ENCODE measurements at regions not wholly inside any gene's neighbourhood (a gene's known extent, or its start where the extent isn't known, plus 50 kb on each side); places are given as distances from the start of the nearest gene placed in this dataset.

DNA sequence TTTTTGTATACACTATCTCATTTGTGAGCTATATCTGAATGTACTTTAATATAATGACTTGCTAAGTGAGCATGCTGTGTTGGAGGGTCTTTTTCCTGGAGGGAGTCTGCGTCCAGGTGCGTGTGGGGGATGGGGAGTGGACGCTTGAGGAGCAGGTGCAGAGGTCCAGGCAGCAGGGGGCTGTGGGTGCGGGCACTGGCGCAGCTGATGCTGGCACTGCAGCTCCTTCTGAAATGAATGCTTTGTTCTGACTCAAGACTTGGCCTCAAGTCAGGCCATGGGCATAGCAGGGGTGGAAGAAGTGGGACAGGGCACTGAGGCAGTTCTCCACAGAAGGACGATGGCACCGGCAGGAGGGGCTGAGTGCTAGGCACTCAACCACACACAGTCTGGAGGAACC, 165.7 kb upstream of the IRX1 start:
- no peak for DNase-seq (ENCODE audit: low read depth, low spot score)
- intact Hi-C loops (cut with micrococcal nuclease; ENCODE audit: unreplicated experiment) = no loop called here
- TF ChIP-seq, protein P1, sequence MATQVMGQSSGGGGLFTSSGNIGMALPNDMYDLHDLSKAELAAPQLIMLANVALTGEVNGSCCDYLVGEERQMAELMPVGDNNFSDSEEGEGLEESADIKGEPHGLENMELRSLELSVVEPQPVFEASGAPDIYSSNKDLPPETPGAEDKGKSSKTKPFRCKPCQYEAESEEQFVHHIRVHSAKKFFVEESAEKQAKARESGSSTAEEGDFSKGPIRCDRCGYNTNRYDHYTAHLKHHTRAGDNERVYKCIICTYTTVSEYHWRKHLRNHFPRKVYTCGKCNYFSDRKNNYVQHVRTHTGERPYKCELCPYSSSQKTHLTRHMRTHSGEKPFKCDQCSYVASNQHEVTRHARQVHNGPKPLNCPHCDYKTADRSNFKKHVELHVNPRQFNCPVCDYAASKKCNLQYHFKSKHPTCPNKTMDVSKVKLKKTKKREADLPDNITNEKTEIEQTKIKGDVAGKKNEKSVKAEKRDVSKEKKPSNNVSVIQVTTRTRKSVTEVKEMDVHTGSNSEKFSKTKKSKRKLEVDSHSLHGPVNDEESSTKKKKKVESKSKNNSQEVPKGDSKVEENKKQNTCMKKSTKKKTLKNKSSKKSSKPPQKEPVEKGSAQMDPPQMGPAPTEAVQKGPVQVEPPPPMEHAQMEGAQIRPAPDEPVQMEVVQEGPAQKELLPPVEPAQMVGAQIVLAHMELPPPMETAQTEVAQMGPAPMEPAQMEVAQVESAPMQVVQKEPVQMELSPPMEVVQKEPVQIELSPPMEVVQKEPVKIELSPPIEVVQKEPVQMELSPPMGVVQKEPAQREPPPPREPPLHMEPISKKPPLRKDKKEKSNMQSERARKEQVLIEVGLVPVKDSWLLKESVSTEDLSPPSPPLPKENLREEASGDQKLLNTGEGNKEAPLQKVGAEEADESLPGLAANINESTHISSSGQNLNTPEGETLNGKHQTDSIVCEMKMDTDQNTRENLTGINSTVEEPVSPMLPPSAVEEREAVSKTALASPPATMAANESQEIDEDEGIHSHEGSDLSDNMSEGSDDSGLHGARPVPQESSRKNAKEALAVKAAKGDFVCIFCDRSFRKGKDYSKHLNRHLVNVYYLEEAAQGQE (IDR thresholded peaks at IDR 0.05; ENCODE audit: insufficient read depth in 1 of 2, low read depth in 2 of 2, low read length in 1 of 2) = no peak
- TF ChIP-seq TCF7L2 (IDR thresholded peaks at IDR 0.05; ENCODE audit: low read depth, low read length) (no peak), POLR2AphosphoS5 (IDR thresholded peaks at IDR 0.05; ENCODE audit: low read depth, low read length) (no peak), SIN3A (IDR thresholded peaks at IDR 0.05; ENCODE audit: borderline replicate concordance, insufficient read depth, low read depth, low read length) (no peak)
- TF ChIP-seq, protein P2, sequence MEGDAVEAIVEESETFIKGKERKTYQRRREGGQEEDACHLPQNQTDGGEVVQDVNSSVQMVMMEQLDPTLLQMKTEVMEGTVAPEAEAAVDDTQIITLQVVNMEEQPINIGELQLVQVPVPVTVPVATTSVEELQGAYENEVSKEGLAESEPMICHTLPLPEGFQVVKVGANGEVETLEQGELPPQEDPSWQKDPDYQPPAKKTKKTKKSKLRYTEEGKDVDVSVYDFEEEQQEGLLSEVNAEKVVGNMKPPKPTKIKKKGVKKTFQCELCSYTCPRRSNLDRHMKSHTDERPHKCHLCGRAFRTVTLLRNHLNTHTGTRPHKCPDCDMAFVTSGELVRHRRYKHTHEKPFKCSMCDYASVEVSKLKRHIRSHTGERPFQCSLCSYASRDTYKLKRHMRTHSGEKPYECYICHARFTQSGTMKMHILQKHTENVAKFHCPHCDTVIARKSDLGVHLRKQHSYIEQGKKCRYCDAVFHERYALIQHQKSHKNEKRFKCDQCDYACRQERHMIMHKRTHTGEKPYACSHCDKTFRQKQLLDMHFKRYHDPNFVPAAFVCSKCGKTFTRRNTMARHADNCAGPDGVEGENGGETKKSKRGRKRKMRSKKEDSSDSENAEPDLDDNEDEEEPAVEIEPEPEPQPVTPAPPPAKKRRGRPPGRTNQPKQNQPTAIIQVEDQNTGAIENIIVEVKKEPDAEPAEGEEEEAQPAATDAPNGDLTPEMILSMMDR (IDR thresholded peaks at IDR 0.05) = no peak
- in situ Hi-C loops (cut with HindIII; ENCODE audit: low pct_unique_long_range_greater_than_20kb, low sequenced_read_pairs) = no loop called here
- ATAC-seq = no peak
- CTCF ChIA-PET = no interaction called here
- Histone ChIP-seq H3K4me1 (ENCODE audit: control insufficient read depth, insufficient read depth, low read length) (no peaks in the 10 kb centered on the region), H3K36me3 (ENCODE audit: control insufficient read depth, insufficient read depth, low read length) (no peaks in the 10 kb centered on the region), H3K9me3 (ENCODE audit: control insufficient read depth, insufficient read depth, low read depth, low read length) (no peaks in the 10 kb centered on the region), H3K27me3 (ENCODE audit: control insufficient read depth, insufficient read depth, low read length) (no peaks in the 10 kb centered on the region; the same call in 1 of the 2 replicates), H3K27ac (ENCODE audit: low read length) (no peak overlapping the region), H3K4me3 (ENCODE audit: low read depth in 2 of 2, low read length in 2 of 2) (no peak overlapping the region)
- BruUV-seq (replicated peaks) = no TSS peak
- POLR2A ChIA-PET = no interaction called here

DNA sequence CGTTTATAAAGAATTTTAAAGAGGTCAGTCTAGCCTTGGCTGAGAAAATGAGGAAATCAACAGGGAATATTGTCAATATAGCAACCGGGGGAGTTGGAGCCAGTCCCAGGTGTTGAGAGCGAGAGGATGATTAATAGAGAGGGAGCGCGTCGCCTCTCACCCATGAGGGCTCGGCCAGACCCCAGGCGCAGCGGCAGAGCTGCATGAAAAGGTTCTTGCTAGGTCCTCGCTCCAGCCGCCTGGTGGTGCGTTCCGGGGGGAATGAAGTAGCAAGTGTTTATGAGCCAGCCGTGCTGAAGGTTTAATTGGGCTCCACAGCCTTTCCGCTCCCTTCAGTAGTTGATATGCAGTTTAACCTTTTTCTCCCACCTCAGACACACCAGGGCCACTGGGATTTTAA, 167.3 kb upstream of the IRX1 start:
- no peak overlapping the region for H3K4me3 ChIP-seq (ENCODE audit: low read depth in 2 of 2, low read length in 2 of 2)
- no peak overlapping the region for H3K27ac ChIP-seq (ENCODE audit: low read length)
- ChIA-PET CTCF (no interaction called here), POLR2A (interaction anchor here (0.6 kb wide), 1 partner anchor 50 kb away, joined by 5 read pairs; no protein-coding TSS in a partner anchor)
- no peaks in the 10 kb centered on the region for H3K4me1 ChIP-seq (ENCODE audit: control insufficient read depth, insufficient read depth, low read length)
- no peaks in the 10 kb centered on the region; the same call in 1 of the 2 replicates for H3K27me3 ChIP-seq (ENCODE audit: control insufficient read depth, insufficient read depth, low read length)
- TF ChIP-seq TCF7L2 (IDR thresholded peaks at IDR 0.05; ENCODE audit: low read depth, low read length) (no peak), SIN3A (IDR thresholded peaks at IDR 0.05; ENCODE audit: borderline replicate concordance, insufficient read depth, low read depth, low read length) (no peak), POLR2AphosphoS5 (IDR thresholded peaks at IDR 0.05; ENCODE audit: low read depth, low read length) (no peak)
- TF ChIP-seq, protein P1 (IDR thresholded peaks at IDR 0.05; ENCODE audit: insufficient read depth in 1 of 2, low read depth in 2 of 2, low read length in 1 of 2) = no peak
- TF ChIP-seq, protein P2 (IDR thresholded peaks at IDR 0.05) = no peak
- intact Hi-C loops (cut with micrococcal nuclease; ENCODE audit: unreplicated experiment) = no loop called here
- no peaks in the 10 kb centered on the region for H3K36me3 ChIP-seq (ENCODE audit: control insufficient read depth, insufficient read depth, low read length)
- no TSS peak for BruUV-seq (replicated peaks)
- ATAC-seq (no peak), DNase-seq (ENCODE audit: low read depth, low spot score) (no peak)
- in situ Hi-C loops (cut with HindIII; ENCODE audit: low pct_unique_long_range_greater_than_20kb, low sequenced_read_pairs) = no loop called here
- no peaks in the 10 kb centered on the region for H3K9me3 ChIP-seq (ENCODE audit: control insufficient read depth, insufficient read depth, low read depth, low read length)

All from Panc1 (cell line).